BJ (cell line): ENCODE measurements at regions not wholly inside any gene's neighbourhood (a gene's known extent, or its start where the extent isn't known, plus 50 kb on each side); places are given as distances from the start of the nearest gene placed in this dataset.

ENCODE experiments used
- CTCF ChIA-PET: fragments of 350-600 bp; formaldehyde crosslinking; extraction: SDS; loops from one replicate; lab custom pipeline; 2021; ENCODE audit warnings: antibody characterized with exemption, inconsistent platforms; lab: Yijun Ruan, JAX
- POLR2A ChIA-PET: fragments of 300-600 bp; sonication (Branson Sonifier 250); formaldehyde crosslinking; extraction: SDS; loops from one replicate; lab custom pipeline; 2021; ENCODE audit warnings: antibody characterized with exemption; lab: Charles Lee
- DNase-seq: peaks from one replicate; pipeline ENCODE4 v3.0.0-alpha.2; 2011; ENCODE audit warnings: low read depth
- H3K27me3 ChIP-seq: 2 replicates; pipeline ENCODE4 v1.6.0; 2011; ENCODE audit warnings: low read length; ENCODE audit not compliant: control insufficient read depth, insufficient read depth
- H3K36me3 ChIP-seq: 2 replicates; pipeline ENCODE4 v1.5.1; 2011; ENCODE audit warnings: low read length; ENCODE audit not compliant: control insufficient read depth, insufficient read depth
- H3K4me3 ChIP-seq: 2 replicates; pipeline ENCODE4 v1.5.1; 2011; ENCODE audit warnings: low read depth, mild to moderate bottlenecking, control low read depth, low read length
- TF ChIP-seq, protein P1 (sequence below): IDR thresholded peaks from 2 replicates; pipeline ENCODE4 v1.5.1; 2011; ENCODE audit warnings: low read depth, mild to moderate bottlenecking, control low read depth, inconsistent platforms, low read length, moderate library complexity; ENCODE audit not compliant: insufficient read depth

DNA sequence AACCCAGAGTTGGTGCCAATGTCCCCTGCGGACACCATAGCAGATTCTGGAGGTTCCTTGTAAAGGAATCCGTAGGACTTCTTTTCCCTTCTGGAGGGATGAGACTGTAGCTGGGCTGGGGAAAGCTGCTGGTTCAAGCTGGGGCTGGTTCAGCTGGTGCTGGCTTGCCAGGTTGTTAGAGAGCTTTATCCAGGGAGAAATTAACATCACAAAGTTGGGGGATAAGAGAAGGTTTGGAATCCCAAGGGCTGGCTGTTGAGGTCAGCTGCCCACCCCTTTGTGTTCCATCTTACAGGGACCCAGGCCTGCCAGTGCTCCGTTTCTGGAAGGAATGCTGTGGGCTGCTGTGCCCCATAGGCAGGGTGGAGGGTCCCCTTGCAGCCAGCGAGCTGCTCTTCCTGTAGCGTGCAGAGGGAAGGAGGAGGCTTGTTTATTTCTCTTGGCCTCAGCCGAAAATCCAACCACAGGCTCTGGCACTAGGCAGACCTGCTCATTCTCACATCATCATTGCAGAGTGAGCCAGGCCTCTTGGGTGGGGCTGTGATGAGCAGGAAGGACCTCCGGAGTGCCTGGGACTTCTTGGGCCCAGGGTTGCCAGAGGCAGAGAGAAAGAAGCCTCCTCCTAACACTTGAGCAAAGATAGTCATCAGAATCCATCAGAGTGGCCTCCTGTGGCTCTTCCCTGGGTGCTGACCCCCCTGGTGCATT is 251.1 kb downstream of the SEC14L1 start:
- DNase-seq, result peak; percentile 95
- TF ChIP-seq, protein P1, sequence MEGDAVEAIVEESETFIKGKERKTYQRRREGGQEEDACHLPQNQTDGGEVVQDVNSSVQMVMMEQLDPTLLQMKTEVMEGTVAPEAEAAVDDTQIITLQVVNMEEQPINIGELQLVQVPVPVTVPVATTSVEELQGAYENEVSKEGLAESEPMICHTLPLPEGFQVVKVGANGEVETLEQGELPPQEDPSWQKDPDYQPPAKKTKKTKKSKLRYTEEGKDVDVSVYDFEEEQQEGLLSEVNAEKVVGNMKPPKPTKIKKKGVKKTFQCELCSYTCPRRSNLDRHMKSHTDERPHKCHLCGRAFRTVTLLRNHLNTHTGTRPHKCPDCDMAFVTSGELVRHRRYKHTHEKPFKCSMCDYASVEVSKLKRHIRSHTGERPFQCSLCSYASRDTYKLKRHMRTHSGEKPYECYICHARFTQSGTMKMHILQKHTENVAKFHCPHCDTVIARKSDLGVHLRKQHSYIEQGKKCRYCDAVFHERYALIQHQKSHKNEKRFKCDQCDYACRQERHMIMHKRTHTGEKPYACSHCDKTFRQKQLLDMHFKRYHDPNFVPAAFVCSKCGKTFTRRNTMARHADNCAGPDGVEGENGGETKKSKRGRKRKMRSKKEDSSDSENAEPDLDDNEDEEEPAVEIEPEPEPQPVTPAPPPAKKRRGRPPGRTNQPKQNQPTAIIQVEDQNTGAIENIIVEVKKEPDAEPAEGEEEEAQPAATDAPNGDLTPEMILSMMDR, result no peak
- H3K4me3 ChIP-seq, result no peak overlapping the region
- POLR2A ChIA-PET, result interaction anchor here (0.7 kb wide), 1 partner anchor 17 kb away, joined by 6 read pairs; no protein-coding TSS in a partner anchor
- CTCF ChIA-PET, result interaction anchor here (0.6 to 2.8 kb wide), 8 partner anchors 9 to 79 kb away, joined by 3 to 12 read pairs (median 4); no protein-coding TSS in a partner anchor
- H3K36me3 ChIP-seq, result no peaks in the 10 kb centered on the region; the same call in 1 of the 2 replicates
- H3K27me3 ChIP-seq, result no peaks in the 10 kb centered on the region

DNA sequence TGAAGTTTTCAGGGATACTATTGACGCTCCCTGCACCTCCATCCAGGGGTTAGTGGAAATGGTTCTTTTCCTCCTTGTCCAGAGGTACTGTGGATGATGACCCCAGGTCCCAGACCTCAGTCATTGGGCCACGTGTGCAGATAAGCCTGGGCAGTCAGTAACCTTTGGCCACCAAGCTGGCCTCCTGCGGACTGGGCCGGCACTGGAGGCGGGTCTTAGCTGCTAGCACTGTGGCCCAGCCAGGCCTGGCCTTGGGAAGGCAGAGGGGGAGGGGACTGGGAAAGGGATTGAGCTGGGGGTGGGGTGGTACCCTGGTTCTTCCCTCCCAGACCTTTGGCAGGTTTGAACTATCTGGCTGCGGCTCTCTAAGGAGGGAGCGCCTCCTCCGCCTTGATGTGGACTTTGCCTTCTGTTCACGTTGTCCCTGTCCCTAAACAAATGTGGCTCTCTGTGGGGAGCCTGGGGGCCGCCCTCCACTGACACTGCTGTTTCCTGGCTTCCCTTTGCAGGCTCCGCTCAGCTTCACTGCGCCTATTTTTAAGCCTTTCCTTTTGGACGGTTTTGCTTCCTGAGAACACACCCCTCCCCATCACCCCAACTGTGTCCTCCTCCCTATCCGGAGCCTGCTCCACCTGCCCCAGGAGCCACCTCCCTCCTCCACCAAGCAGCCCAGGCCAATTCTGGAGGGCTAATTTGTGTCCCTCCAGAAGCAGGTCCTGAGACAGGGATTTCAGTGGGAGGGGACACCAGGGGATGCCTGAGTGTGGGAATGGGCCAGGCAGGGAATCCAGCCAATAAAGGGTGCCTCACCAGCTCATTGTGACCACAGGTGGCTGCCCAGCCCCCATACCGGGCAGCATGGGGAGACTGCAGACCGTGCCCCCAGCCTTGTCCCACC is 251.9 kb downstream of the SEC14L1 start:
- no peak overlapping the region for H3K4me3 ChIP-seq
- peaks cover 1% of the 10 kb centered on the region; the same call in 1 of the 2 replicates for H3K36me3 ChIP-seq
- H3K27me3 ChIP-seq, result no peaks in the 10 kb centered on the region
- POLR2A ChIA-PET, result interaction anchor here (0.6 kb wide), 1 partner anchor 38 kb away, joined by 3 read pairs; no protein-coding TSS in a partner anchor
- TF ChIP-seq, protein P1, result no peak
- no peak for DNase-seq
- CTCF ChIA-PET, result interaction anchor here (1.1 to 2.8 kb wide), 7 partner anchors 8 to 79 kb away, joined by 3 to 12 read pairs (median 4); no protein-coding TSS in a partner anchor

DNA sequence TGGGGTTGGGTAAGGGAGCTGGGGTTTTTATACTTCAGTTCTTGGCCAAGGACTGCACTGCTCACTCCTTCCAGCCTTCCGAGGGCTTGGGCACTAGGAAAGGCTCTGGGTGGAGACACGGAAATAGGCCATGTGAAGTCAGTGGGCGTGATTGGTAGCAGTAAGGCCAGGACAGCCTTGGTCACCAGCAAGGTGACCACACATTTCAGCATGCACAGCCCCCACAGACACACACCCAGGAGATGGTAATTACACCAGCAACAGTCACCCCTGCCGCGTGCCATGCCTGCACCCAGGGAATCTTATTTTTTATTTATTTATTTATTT is 252.5 kb downstream of the SEC14L1 start:
- ChIA-PET CTCF (no interaction called here), POLR2A (no interaction called here)
- Histone ChIP-seq H3K36me3 (peaks cover 1% of the 10 kb centered on the region; the same call in 1 of the 2 replicates), H3K4me3 (no peak overlapping the region), H3K27me3 (no peaks in the 10 kb centered on the region)
- no peak for DNase-seq
- TF ChIP-seq, protein P1, result no peak

DNA sequence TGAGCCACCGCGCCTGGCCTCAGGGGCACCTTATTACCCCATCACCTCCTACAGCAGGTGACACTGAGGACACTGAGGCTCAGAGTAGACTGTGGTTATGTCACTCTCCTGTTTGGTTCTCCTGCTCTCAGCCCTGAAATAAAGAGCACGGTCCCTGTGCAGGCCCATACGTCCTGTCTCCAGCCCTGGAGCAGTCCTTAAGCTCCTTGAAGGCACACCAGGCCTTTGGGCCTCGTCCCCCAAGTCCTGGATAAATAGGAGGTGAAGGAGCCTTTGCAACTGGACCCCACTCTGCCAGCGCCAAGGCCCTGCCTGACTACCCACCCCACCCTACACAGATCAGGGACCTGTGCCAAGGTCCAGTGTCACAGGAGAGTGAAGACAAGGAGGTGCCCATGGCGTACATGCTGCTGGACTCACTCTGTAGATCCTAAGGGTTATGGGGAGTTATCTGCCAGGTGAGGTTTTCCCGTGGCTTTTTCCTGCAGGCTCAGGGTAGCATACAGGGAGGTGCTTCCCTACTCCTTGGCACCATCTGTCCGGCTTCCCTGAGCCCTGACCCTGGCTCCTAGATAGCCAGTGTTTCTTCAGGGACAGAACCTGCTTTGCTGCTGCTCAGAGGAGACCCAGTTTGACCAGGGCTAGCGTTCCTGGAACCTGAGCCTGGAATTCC is 253.2 kb downstream of the SEC14L1 start:
- ChIA-PET CTCF (interaction anchor here (1.3 kb wide), 1 partner anchor 26 kb away, joined by 4 read pairs; no protein-coding TSS in a partner anchor), POLR2A (no interaction called here)
- TF ChIP-seq, protein P1, result no peak

More for the DNA sequence above, 253.2 kb downstream of the SEC14L1 start:
- H3K4me3 ChIP-seq, result no peak overlapping the region
- H3K36me3 ChIP-seq, result peaks cover 3% of the 10 kb centered on the region; the same call in 1 of the 2 replicates
- no peak for DNase-seq
- H3K27me3 ChIP-seq, result no peaks in the 10 kb centered on the region
